ENCODE measurements at regions not wholly inside any gene's neighbourhood (a gene's known extent, or its start where the extent isn't known, plus 50 kb on each side); places are given as distances from the start of the nearest gene placed in this dataset.

GRCh38 chr9:79912318-79913070, 340.7 kb downstream of the TLE4 start:
- TF ChIP-seq, protein P1, sequence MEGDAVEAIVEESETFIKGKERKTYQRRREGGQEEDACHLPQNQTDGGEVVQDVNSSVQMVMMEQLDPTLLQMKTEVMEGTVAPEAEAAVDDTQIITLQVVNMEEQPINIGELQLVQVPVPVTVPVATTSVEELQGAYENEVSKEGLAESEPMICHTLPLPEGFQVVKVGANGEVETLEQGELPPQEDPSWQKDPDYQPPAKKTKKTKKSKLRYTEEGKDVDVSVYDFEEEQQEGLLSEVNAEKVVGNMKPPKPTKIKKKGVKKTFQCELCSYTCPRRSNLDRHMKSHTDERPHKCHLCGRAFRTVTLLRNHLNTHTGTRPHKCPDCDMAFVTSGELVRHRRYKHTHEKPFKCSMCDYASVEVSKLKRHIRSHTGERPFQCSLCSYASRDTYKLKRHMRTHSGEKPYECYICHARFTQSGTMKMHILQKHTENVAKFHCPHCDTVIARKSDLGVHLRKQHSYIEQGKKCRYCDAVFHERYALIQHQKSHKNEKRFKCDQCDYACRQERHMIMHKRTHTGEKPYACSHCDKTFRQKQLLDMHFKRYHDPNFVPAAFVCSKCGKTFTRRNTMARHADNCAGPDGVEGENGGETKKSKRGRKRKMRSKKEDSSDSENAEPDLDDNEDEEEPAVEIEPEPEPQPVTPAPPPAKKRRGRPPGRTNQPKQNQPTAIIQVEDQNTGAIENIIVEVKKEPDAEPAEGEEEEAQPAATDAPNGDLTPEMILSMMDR (IDR thresholded peaks at IDR 0.05) = no peak
- peaks cover 6% of the 10 kb centered on the region for H3K9me3 Mint-ChIP-seq (ENCODE audit: low read depth)

DNA sequence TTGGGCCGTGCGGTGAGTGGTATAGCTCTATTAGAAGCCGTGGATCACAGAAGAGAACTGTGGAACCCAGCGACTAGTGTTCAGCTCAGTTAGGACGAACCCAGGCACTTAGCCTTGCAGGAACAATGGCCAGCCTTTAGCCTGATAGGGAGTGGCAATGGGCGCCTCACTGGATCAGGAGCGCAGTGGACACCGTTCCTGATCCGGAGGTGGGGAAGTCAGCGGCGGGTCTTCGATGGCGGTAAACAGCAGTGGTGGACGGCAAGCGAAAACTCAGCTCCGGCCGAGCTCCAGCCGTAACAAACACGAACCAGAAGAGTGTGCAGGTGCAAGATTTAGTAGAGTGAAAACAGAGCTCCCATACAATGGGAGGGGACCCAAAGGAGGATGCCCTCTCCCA, 340.0 kb downstream of the TLE4 start:
- H3K27ac Mint-ChIP-seq (ENCODE audit: unreplicated experiment) = no peak overlapping the region
- peaks cover 6% of the 10 kb centered on the region for H3K9me3 Mint-ChIP-seq (ENCODE audit: low read depth)
- no peak for DNase-seq (ENCODE audit: low spot score)
- TF ChIP-seq, protein P1 (IDR thresholded peaks at IDR 0.05) = no peak
- H3K36me3 Mint-ChIP-seq (ENCODE audit: low read depth) = peaks cover 5% of the 10 kb centered on the region
- no peak overlapping the region for H3K4me3 Mint-ChIP-seq (ENCODE audit: unreplicated experiment)
- H3K4me1 Mint-ChIP-seq (ENCODE audit: low read depth) = peaks cover 9% of the 10 kb centered on the region
- H3K27me3 Mint-ChIP-seq (ENCODE audit: low read depth) = peaks cover 8% of the 10 kb centered on the region

More at GRCh38 chr9:79912318-79913070, 340.7 kb downstream of the TLE4 start:
- Mint-ChIP-seq H3K4me1 (ENCODE audit: low read depth) (peaks cover 9% of the 10 kb centered on the region), H3K27me3 (ENCODE audit: low read depth) (peaks cover 8% of the 10 kb centered on the region), H3K27ac (ENCODE audit: unreplicated experiment) (no peak overlapping the region), H3K4me3 (ENCODE audit: unreplicated experiment) (no peak overlapping the region), H3K36me3 (ENCODE audit: low read depth) (peaks cover 5% of the 10 kb centered on the region)
- DNase-seq (ENCODE audit: low spot score) = no peak

DNA sequence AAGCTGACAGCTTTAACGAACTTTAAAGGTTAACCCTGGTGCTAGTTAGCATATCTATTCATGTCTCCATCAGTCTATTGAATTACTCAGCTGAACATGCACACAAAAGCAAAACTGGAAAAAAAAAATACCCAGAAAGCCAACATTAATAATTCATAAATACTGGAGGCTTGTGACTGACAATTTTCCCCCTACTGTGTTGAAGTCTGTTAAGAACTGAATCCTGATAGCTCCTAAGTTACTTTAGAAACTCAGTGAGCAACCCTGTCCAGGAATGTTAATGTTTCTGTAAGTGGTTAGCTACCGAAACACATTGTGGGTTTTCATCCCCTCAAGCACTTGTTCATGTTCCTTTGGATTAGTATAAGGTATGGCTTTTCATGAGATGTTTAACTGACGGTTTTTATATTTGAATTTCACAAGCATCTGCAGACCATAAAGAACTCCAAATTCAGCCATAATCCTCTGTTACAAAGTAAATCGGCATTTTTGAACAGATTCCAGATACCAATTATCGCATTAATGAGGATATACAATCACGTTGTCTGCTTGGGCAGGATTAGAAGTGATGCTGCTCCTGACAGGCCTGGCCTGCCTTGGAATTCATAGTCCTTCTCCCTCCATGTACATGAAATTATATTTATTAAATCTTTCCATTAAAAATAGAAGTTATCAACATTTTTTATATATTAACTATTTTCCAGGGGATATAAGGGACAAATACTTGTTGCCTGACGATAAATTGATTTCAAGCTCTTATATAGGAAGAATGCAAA, 331.2 kb downstream of the TLE4 start:
- peaks cover under 1% of the 10 kb centered on the region for H3K36me3 Mint-ChIP-seq (ENCODE audit: low read depth)
- no peak overlapping the region for H3K27ac Mint-ChIP-seq (ENCODE audit: unreplicated experiment)
- peaks cover 15% of the 10 kb centered on the region for H3K4me1 Mint-ChIP-seq (ENCODE audit: low read depth)
- no peak for DNase-seq (ENCODE audit: low spot score)
- H3K27me3 Mint-ChIP-seq (ENCODE audit: low read depth) = peaks cover 4% of the 10 kb centered on the region
- H3K9me3 Mint-ChIP-seq (ENCODE audit: low read depth) = peaks cover under 1% of the 10 kb centered on the region
- TF ChIP-seq, protein P1 (IDR thresholded peaks at IDR 0.05) = no peak
- no peak overlapping the region for H3K4me3 Mint-ChIP-seq (ENCODE audit: unreplicated experiment)

- TF ChIP-seq, protein P1 (IDR thresholded peaks at IDR 0.05) = no peak
- peaks cover 4% of the 10 kb centered on the region for H3K27me3 Mint-ChIP-seq (ENCODE audit: low read depth)
- H3K9me3 Mint-ChIP-seq (ENCODE audit: low read depth) = no peaks in the 10 kb centered on the region
- H3K36me3 Mint-ChIP-seq (ENCODE audit: low read depth) = no peaks in the 10 kb centered on the region
- H3K4me1 Mint-ChIP-seq (ENCODE audit: low read depth) = peaks cover 30% of the 10 kb centered on the region
- H3K4me3 Mint-ChIP-seq (ENCODE audit: unreplicated experiment) = no peak overlapping the region
- H3K27ac Mint-ChIP-seq (ENCODE audit: unreplicated experiment) = no peak overlapping the region
- no peak for DNase-seq (ENCODE audit: low spot score)
These were observed 329.0 kb downstream of the TLE4 start for GRCh38 chr9:79900754-79901153.

GRCh38 chr9:79896390-79896980, 324.7 kb downstream of the TLE4 start:
- TF ChIP-seq, protein P1 (IDR thresholded peaks at IDR 0.05) = no peak
- H3K9me3 Mint-ChIP-seq (ENCODE audit: low read depth) = no peaks in the 10 kb centered on the region
- H3K27ac Mint-ChIP-seq (ENCODE audit: unreplicated experiment) = no peak overlapping the region
- H3K36me3 Mint-ChIP-seq (ENCODE audit: low read depth) = no peaks in the 10 kb centered on the region
- DNase-seq (ENCODE audit: low spot score) = no peak
- H3K4me1 Mint-ChIP-seq (ENCODE audit: low read depth) = peaks cover 20% of the 10 kb centered on the region
- peaks cover 2% of the 10 kb centered on the region for H3K27me3 Mint-ChIP-seq (ENCODE audit: low read depth)
- H3K4me3 Mint-ChIP-seq (ENCODE audit: unreplicated experiment) = no peak overlapping the region

Measured in chondrocyte (in vitro differentiated cells).